Transverse colon (tissue), 4 donors: ENCODE measurements at regions not wholly inside any gene's neighbourhood (a gene's known extent, or its start where the extent isn't known, plus 50 kb on each side); places are given as distances from the start of the nearest gene placed in this dataset.

Source experiments
- DNase-seq: peaks from one replicate; pipeline ENCODE4 v3.0.0-alpha.2; 2019
- H3K27ac ChIP-seq, 4 donors: fragments of 200-600 bp; sonication (generic); 2 replicates each; pipeline ENCODE4 v1.5.1; 2016 to 2018; ENCODE audit warnings: inconsistent platforms in 4 of 4
- H3K27me3 ChIP-seq: fragments of 200-600 bp; sonication (generic); 2 replicates; pipeline ENCODE4 v1.5.1; 2017; ENCODE audit warnings: inconsistent platforms
- H3K36me3 ChIP-seq, 4 donors: fragments of 200-600 bp; sonication (generic); 2 replicates each; pipeline ENCODE4 v1.5.1; 2017 to 2019; ENCODE audit warnings: inconsistent platforms in 4 of 4
- H3K4me1 ChIP-seq, 4 donors: fragments of 200-600 bp; sonication (generic); 2 replicates each; pipeline ENCODE4 v1.5.1; 2017 to 2020; ENCODE audit warnings: inconsistent platforms in 4 of 4
- H3K4me3 ChIP-seq, 4 donors: fragments of 200-600 bp; sonication (generic); 1 replicate in 1 of 4; 2 replicates in 3 of 4; pipeline versions ENCODE4 v1.5.1 to v1.6.1; 2017 to 2019; ENCODE audit warnings: inconsistent platforms in 4 of 4
- H3K9me3 ChIP-seq, 2 donors: fragments of 200-600 bp; sonication (generic); 2 replicates each; pipeline ENCODE4 v1.5.1; 2017 to 2019; ENCODE audit warnings: inconsistent platforms in 2 of 2
- EP300 ChIP-seq: sonication (generic); formaldehyde crosslinking; IDR thresholded peaks from one replicate; pipeline ENCODE4 v1.6.1; 2017; ENCODE audit warnings: antibody characterized with exemption, low read depth
- POLR2A ChIP-seq: fragments of 450-650 bp; IDR thresholded peaks from one replicate; pipeline ENCODE4 v1.6.1; 2016; ENCODE audit warnings: antibody characterized with exemption, mild to moderate bottlenecking, moderate library complexity
- POLR2AphosphoS5 ChIP-seq, 3 donors: sonication (generic); formaldehyde crosslinking; IDR thresholded peaks; one replicate each; pipeline ENCODE4 v1.6.1; 2016; ENCODE audit warnings: antibody characterized with exemption in 3 of 3
- WGBS, 2 donors: methylation state at CpG; one replicate each; pipeline ENCODE4 v1.1.5; 2018; ENCODE audit warnings: low coverage in 1 of 2; 5-methylcytosine and 5-hydroxymethylcytosine counted together
- in situ Hi-C, 4 donors: fragments of 200-750 bp; cut with MboI; loops; one replicate each; pipeline versions ENCODE4 v1.15.0 to v1.15.1; 2017; ENCODE audit warnings: low sequenced_read_pairs in 3 of 4, low pct_ligation_motif_present in 1 of 4, low pct_unique_long_range_greater_than_20kb in 1 of 4
- intact Hi-C: fragments of 100-400 bp; cut with DNase I; formaldehyde crosslinking; loops from one replicate; pipeline ENCODE4 v1.15.1; 2023; ENCODE audit warnings: low total_unique reads
- TF ChIP-seq, protein P1 (sequence below), 5 experiments: fragments of 200-600 bp in 3 of 5; fragments of 450-650 bp in 2 of 5; sonication (generic) in 3 of 5; IDR thresholded peaks; 1 replicate in 2 of 5; 2 replicates in 3 of 5; pipeline ENCODE4 v1.5.1; 2016 to 2017; ENCODE audit warnings: antibody characterized with exemption in 5 of 5, inconsistent platforms in 3 of 5, mild to moderate bottlenecking in 2 of 5, moderate library complexity in 1 of 5

DNA sequence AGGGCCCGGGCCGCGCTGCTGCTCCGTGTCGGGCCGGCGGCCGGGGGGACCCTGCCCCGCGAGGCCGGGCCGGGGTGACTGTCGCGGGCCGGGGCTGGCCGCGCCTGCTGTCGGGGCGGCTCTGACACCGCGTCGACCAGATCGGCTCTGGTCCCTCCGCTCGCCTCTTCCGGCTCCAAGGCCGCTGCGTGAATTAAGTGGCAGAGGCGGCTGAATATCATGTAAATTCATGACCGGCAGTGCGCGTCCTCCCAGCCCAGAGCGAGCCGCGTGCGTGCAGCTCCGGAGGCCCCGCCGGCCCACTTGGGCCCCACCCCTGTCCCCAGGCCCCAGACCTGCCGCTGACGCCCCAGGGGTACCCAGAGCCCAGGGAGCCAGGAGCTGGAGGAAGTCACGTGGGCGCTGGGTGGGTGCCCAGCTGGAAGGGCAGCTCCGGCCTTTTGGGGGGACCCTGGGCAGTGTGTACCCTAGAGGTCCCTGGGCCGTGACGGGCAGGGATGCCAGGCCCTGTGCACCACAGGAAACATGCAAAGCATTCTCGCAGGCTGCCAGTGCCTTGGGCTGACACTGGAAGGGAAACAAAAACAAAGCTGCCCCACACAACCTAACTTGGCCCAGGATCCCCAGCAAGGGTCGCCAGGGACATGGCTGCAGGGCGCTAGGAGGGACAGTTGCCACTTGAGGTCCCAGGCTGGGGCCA lies 584.0 kb upstream of the MKI67 start:
- H3K9me3 ChIP-seq = no peaks in the 10 kb centered on the region
- no peak for DNase-seq
- intact Hi-C loops (no loop called here), in situ Hi-C loops (no loop called here)
- no peak overlapping the region for H3K4me3 ChIP-seq
- WGBS, 2 donors = 51% methylated on average over 40 of the region's 49 CpGs; no CpG with 5 or more reads in 1 of the 2 donors
- H3K27ac ChIP-seq = no peak overlapping the region
- no peaks in the 10 kb centered on the region for H3K4me1 ChIP-seq
- no peak for TF ChIP-seq POLR2A
- TF ChIP-seq EP300 = no peak
- TF ChIP-seq, protein P1, sequence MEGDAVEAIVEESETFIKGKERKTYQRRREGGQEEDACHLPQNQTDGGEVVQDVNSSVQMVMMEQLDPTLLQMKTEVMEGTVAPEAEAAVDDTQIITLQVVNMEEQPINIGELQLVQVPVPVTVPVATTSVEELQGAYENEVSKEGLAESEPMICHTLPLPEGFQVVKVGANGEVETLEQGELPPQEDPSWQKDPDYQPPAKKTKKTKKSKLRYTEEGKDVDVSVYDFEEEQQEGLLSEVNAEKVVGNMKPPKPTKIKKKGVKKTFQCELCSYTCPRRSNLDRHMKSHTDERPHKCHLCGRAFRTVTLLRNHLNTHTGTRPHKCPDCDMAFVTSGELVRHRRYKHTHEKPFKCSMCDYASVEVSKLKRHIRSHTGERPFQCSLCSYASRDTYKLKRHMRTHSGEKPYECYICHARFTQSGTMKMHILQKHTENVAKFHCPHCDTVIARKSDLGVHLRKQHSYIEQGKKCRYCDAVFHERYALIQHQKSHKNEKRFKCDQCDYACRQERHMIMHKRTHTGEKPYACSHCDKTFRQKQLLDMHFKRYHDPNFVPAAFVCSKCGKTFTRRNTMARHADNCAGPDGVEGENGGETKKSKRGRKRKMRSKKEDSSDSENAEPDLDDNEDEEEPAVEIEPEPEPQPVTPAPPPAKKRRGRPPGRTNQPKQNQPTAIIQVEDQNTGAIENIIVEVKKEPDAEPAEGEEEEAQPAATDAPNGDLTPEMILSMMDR (IDR thresholded peaks at IDR 0.05) = no peak
- no peak for TF ChIP-seq POLR2AphosphoS5 (IDR thresholded peaks at IDR 0.05)
- H3K36me3 ChIP-seq = no peaks in the 10 kb centered on the region
- H3K27me3 ChIP-seq = peaks cover 5% of the 10 kb centered on the region

DNA sequence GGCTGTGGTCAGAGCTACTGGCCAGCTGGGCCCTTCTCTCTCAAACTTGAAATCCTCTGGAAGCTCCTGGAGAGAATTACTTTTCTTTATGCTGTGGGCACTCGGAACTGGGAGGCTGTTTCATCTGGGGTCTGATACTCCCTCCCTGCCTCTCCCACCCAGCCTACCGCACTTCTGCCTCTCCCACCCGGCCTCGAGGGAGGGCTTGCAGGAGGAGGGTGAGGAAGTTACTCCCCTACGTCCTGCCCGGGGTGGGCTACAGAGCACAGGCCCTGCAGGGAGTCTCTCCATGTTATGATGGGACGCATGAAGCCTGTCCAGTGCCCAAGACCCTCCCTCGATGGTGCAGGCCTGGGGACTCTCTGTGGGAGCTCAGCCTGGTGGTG lies 584.6 kb upstream of the MKI67 start:
- DNase-seq = no peak
- Histone ChIP-seq H3K4me1 (no peaks in the 10 kb centered on the region), H3K9me3 (no peaks in the 10 kb centered on the region), H3K4me3 (no peak overlapping the region), H3K36me3 (no peaks in the 10 kb centered on the region), H3K27ac (no peak overlapping the region), H3K27me3 (peaks cover 5% of the 10 kb centered on the region)
- in situ Hi-C loops (no loop called here), intact Hi-C loops (no loop called here)
- WGBS, 2 donors = 74% methylated on average over 8 of the region's 8 CpGs; no CpG with 5 or more reads in 1 of the 2 donors
- no peak for TF ChIP-seq POLR2A
- TF ChIP-seq, protein P1 (IDR thresholded peaks at IDR 0.05) = no peak
- no peak for TF ChIP-seq POLR2AphosphoS5 (IDR thresholded peaks at IDR 0.05)

DNA sequence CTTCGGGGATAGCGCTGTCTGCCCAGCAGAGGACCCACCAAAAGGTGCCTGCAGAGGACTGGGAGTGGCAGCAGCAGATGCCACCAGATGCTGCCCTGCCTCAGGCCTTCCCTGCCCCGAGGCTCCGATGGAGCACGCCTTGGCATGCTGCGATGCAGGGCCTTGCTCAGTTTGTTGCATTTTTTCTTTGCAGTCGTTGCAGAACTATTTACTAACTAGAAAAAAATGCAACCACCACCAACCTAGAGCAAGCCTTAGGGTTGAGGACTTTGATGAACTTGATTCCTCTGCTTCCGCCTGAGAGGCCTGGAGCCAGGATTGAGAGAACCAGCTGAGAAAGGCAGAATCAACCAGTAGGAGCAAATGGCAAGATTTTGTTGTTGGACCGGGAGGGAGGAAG lies 585.6 kb upstream of the MKI67 start:
- Histone ChIP-seq H3K27me3 (peaks cover 5% of the 10 kb centered on the region), H3K36me3 (no peaks in the 10 kb centered on the region), H3K4me3 (no peak overlapping the region), H3K27ac (no peak overlapping the region), H3K9me3 (no peaks in the 10 kb centered on the region), H3K4me1 (no peaks in the 10 kb centered on the region)
- intact Hi-C loops = no loop called here
- no peak for DNase-seq
- no peak for TF ChIP-seq POLR2AphosphoS5 (IDR thresholded peaks at IDR 0.05)
- no peak for TF ChIP-seq EP300
- TF ChIP-seq, protein P1 (IDR thresholded peaks at IDR 0.05) = no peak
- TF ChIP-seq POLR2A = no peak
- in situ Hi-C loops = no loop called here
- WGBS, 2 donors = 84 to 85% methylated on average over 2 to 7 of the region's 9 CpGs

DNA sequence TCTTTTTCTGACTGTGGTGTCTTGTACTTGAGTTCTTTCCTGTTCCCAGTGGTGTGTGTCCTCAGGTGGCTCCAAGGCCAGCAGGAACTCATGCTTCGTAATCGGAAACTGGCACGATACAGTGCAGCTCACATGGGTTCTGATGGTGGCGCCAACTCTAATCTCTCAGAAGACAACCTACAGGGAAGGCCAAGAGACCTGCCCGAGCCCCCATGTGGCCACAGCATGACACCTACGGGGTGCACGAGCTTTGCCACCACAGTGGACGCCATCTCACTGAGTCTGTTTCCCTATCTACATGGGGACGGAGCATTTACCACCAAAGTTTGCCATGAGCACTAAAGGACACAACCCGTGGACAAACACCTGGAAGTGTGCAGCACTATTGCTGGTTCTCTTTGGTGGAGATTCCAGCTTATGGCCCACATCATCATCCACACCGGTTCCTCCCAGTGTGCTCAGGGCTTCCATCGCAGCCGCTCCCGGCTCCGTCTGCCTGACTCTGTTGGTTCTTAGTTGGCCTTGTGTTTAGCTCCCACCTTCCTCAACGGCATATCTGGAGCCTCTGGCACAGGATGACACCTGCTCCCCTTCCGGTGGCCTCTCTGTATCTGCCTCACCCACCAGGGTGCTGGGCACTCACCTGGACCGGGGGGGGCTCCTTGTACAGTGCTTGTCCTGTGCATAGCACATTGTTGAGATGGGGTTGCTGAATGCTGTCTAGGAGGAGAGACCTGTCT lies 586.6 kb upstream of the MKI67 start:
- no peak for TF ChIP-seq EP300
- no peak for TF ChIP-seq POLR2AphosphoS5 (IDR thresholded peaks at IDR 0.05)
- in situ Hi-C loops (no loop called here), intact Hi-C loops (no loop called here)
- Histone ChIP-seq H3K27ac (no peak overlapping the region), H3K4me3 (no peak overlapping the region), H3K27me3 (peaks cover 5% of the 10 kb centered on the region), H3K4me1 (no peaks in the 10 kb centered on the region), H3K9me3 (no peaks in the 10 kb centered on the region), H3K36me3 (no peaks in the 10 kb centered on the region)
- WGBS, 2 donors = 90 to 100% methylated on average over 3 to 18 of the region's 18 CpGs
- DNase-seq = no peak
